Keratinocyte (primary cell): ENCODE measurements at regions not wholly inside any gene's neighbourhood (a gene's known extent, or its start where the extent isn't known, plus 50 kb on each side); places are given as distances from the start of the nearest gene placed in this dataset.

Source experiments
- DNase-seq: peaks from one replicate; pipeline ENCODE4 v3.0.0-alpha.2; 2011; ENCODE audit warnings: low read depth, missing footprints, low spot score
- FAIRE-seq: peaks from 2 replicates; lab custom pipeline; 2011; peaks lifted over from hg19 to GRCh38; lab: Jason Lieb, UNC
- H2AFZ ChIP-seq: 2 replicates; pipeline ENCODE4 v1.6.0; 2012; ENCODE audit warnings: low read length, control low read depth, inconsistent platforms; ENCODE audit not compliant: control insufficient read depth
- H3K27ac ChIP-seq: 2 replicates; pipeline ENCODE4 v1.5.1; 2011; ENCODE audit warnings: low read length; ENCODE audit not compliant: control insufficient read depth, insufficient read depth
- H3K27me3 ChIP-seq: 3 replicates; pipeline ENCODE4 v1.6.0; 2011; ENCODE audit warnings: low read length; ENCODE audit not compliant: control insufficient read depth, insufficient read depth; ENCODE audit errors: extremely low read depth
- H3K36me3 ChIP-seq, 2 experiments: 2 replicates in 1 of 2; 3 replicates in 1 of 2; pipeline ENCODE4 v1.5.1; 2011; ENCODE audit warnings: low read length in 2 of 2, mild to moderate bottlenecking in 1 of 2; ENCODE audit not compliant: control insufficient read depth in 2 of 2, insufficient read depth in 2 of 2; ENCODE audit errors: extremely low read depth in 1 of 2
- H3K4me1 ChIP-seq: 3 replicates; pipeline ENCODE4 v1.5.1; 2011; ENCODE audit warnings: low read length; ENCODE audit not compliant: control insufficient read depth, insufficient read depth; ENCODE audit errors: extremely low read depth
- H3K4me2 ChIP-seq: 3 replicates; pipeline ENCODE4 v1.6.0; 2011; ENCODE audit warnings: low read depth, low read length; ENCODE audit not compliant: control insufficient read depth, insufficient read depth; ENCODE audit errors: extremely low read depth
- H3K4me3 ChIP-seq, 3 experiments: fragments of 200-600 bp in 1 of 3; sonication (generic) in 1 of 3; 2 replicates in 2 of 3; 3 replicates in 1 of 3; pipeline ENCODE4 v1.5.1; 2011 to 2016; ENCODE audit warnings: low read length in 3 of 3, mild to moderate bottlenecking in 3 of 3, control low read depth in 2 of 3, inconsistent platforms in 1 of 3, low read depth in 1 of 3, mixed read lengths in 1 of 3, mixed run types in 1 of 3, moderate library complexity in 1 of 3; ENCODE audit not compliant: control insufficient read depth in 2 of 3, insufficient read depth in 2 of 3; ENCODE audit errors: extremely low read depth in 1 of 3
- H3K79me2 ChIP-seq: 2 replicates; pipeline ENCODE4 v1.6.0; 2012; ENCODE audit warnings: low read length; ENCODE audit not compliant: control insufficient read depth, insufficient read depth
- H3K9ac ChIP-seq: 3 replicates; pipeline ENCODE4 v1.6.0; 2011; ENCODE audit warnings: low read length; ENCODE audit not compliant: control insufficient read depth, insufficient read depth; ENCODE audit errors: extremely low read depth
- H3K9me1 ChIP-seq: 3 replicates; pipeline ENCODE4 v1.6.0; 2011; ENCODE audit warnings: low read length; ENCODE audit not compliant: control insufficient read depth, insufficient read depth; ENCODE audit errors: extremely low read depth
- H3K9me3 ChIP-seq: 2 replicates; pipeline ENCODE4 v1.5.1; 2012; ENCODE audit warnings: low read depth, low read length; ENCODE audit not compliant: control insufficient read depth
- H4K20me1 ChIP-seq: 3 replicates; pipeline ENCODE4 v1.6.0; 2011; ENCODE audit warnings: low read length; ENCODE audit not compliant: control insufficient read depth, insufficient read depth; ENCODE audit errors: extremely low read depth
- CTCF ChIP-seq, 3 experiments: IDR thresholded peaks in 1 of 3; conservative IDR thresholded peaks in 1 of 3; optimal IDR thresholded peaks in 1 of 3; 2 replicates in 2 of 3; 3 replicates in 1 of 3; pipeline versions ENCODE3 to v1.5.1; 2011; ENCODE audit warnings: low read length in 3 of 3, mild to moderate bottlenecking in 3 of 3, moderate library complexity in 2 of 3, control low read depth in 1 of 3, inconsistent platforms in 1 of 3; ENCODE audit not compliant: insufficient read depth in 2 of 3; ENCODE audit errors: extremely low read depth in 1 of 3
- EZH2 ChIP-seq: IDR thresholded peaks from one replicate; pipeline ENCODE4 v1.6.1; 2012; ENCODE audit warnings: inconsistent platforms, mild to moderate bottlenecking, low read length, moderate library complexity
- dilution Hi-C: fragments of 300-500 bp; cut with MboI; formaldehyde crosslinking; loops from one replicate; pipeline ENCODE4 v1.7.0; 2020; ENCODE audit warnings: low sequenced_read_pairs; ENCODE audit not compliant: extremely low pct_ligation_motif_present

GRCh38 chr5:154546719-154547118 is 68.7 kb upstream of the HAND1 start:
- H3K4me1 ChIP-seq = no peaks in the 10 kb centered on the region
- dilution Hi-C loops = no loop called here
- H3K9ac ChIP-seq = no peak overlapping the region
- DNase-seq (no peak), FAIRE-seq (no peak)
- H3K79me2 ChIP-seq = no peaks in the 10 kb centered on the region
- no peak overlapping the region for H3K27ac ChIP-seq
- H3K4me2 ChIP-seq = no peak overlapping the region
- no peak overlapping the region for H2AFZ ChIP-seq
- H3K36me3 ChIP-seq = no peaks in the 10 kb centered on the region
- peaks cover 8% of the 10 kb centered on the region for H3K27me3 ChIP-seq
- no peaks in the 10 kb centered on the region for H3K9me1 ChIP-seq
- H3K4me3 ChIP-seq = no peak overlapping the region
- H3K9me3 ChIP-seq = no peaks in the 10 kb centered on the region
- TF ChIP-seq EZH2 (no peak), CTCF (optimal IDR thresholded peaks at IDR 0.05 in 1 of 3, IDR thresholded peaks at IDR 0.05 in 1 of 3, conservative IDR thresholded peaks at IDR 0.05 in 1 of 3; ENCODE audit: extremely low read depth in 1 of 3, insufficient read depth in 2 of 3, low read length in 3 of 3) (no peak)
- H4K20me1 ChIP-seq = no peaks in the 10 kb centered on the region

- H3K79me2 ChIP-seq = no peaks in the 10 kb centered on the region
- peaks cover 13% of the 10 kb centered on the region for H3K27me3 ChIP-seq
- H3K4me3 ChIP-seq = no peak overlapping the region
- no peaks in the 10 kb centered on the region for H4K20me1 ChIP-seq
- TF ChIP-seq EZH2 (no peak), CTCF (optimal IDR thresholded peaks at IDR 0.05 in 1 of 3, IDR thresholded peaks at IDR 0.05 in 1 of 3, conservative IDR thresholded peaks at IDR 0.05 in 1 of 3; ENCODE audit: extremely low read depth in 1 of 3, insufficient read depth in 2 of 3, low read length in 3 of 3) (no peak)
- H3K27ac ChIP-seq = no peak overlapping the region
- no peaks in the 10 kb centered on the region for H3K9me1 ChIP-seq
- H3K36me3 ChIP-seq = no peaks in the 10 kb centered on the region
- no peak for DNase-seq
- H2AFZ ChIP-seq = no peak overlapping the region
- no peak for FAIRE-seq
- no peak overlapping the region for H3K9ac ChIP-seq
- H3K9me3 ChIP-seq = no peaks in the 10 kb centered on the region
- dilution Hi-C loops = no loop called here
- H3K4me2 ChIP-seq = no peak overlapping the region
- no peaks in the 10 kb centered on the region for H3K4me1 ChIP-seq
These were observed 66.6 kb upstream of the HAND1 start for GRCh38 chr5:154544646-154545045.
